ENCODE measurements at regions not wholly inside any gene's neighbourhood (a gene's known extent, or its start where the extent isn't known, plus 50 kb on each side); places are given as distances from the start of the nearest gene placed in this dataset.

GRCh38 chr11:96960476-96960875 is 570.7 kb downstream of the JRKL start:
- intact Hi-C loops (cut with DNase I; ENCODE audit: low total_unique reads), result no loop called here
- no peaks in the 10 kb centered on the region for H3K9me3 ChIP-seq
- H3K36me3 ChIP-seq, result no peaks in the 10 kb centered on the region
- no peaks in the 10 kb centered on the region for H3K4me1 ChIP-seq
- no peak overlapping the region for H3K4me3 ChIP-seq
- no peaks in the 10 kb centered on the region for H3K27me3 ChIP-seq
- no peak overlapping the region for H3K27ac ChIP-seq
- TF ChIP-seq CTCF (IDR thresholded peaks at IDR 0.05), result no peak
- no peak for DNase-seq

GRCh38 chr11:96960926-96961325 is 571.1 kb downstream of the JRKL start:
- Histone ChIP-seq H3K4me1 (no peaks in the 10 kb centered on the region), H3K27me3 (no peaks in the 10 kb centered on the region), H3K27ac (no peak overlapping the region), H3K9me3 (no peaks in the 10 kb centered on the region), H3K4me3 (no peak overlapping the region), H3K36me3 (no peaks in the 10 kb centered on the region)
- intact Hi-C loops (cut with DNase I; ENCODE audit: low total_unique reads), result no loop called here
- no peak for TF ChIP-seq CTCF (IDR thresholded peaks at IDR 0.05)
- DNase-seq, result no peak

GRCh38 chr11:96961931-96962330 is 572.1 kb downstream of the JRKL start:
- H3K36me3 ChIP-seq, result no peaks in the 10 kb centered on the region
- no peak overlapping the region for H3K4me3 ChIP-seq
- no peaks in the 10 kb centered on the region for H3K9me3 ChIP-seq
- H3K4me1 ChIP-seq, result no peaks in the 10 kb centered on the region
- DNase-seq, result no peak
- no peak overlapping the region for H3K27ac ChIP-seq
- no peaks in the 10 kb centered on the region for H3K27me3 ChIP-seq
- no peak for TF ChIP-seq CTCF (IDR thresholded peaks at IDR 0.05)
- intact Hi-C loops (cut with DNase I; ENCODE audit: low total_unique reads), result no loop called here

- intact Hi-C loops (cut with DNase I; ENCODE audit: low total_unique reads), result no loop called here
- Histone ChIP-seq H3K27ac (no peak overlapping the region), H3K27me3 (no peaks in the 10 kb centered on the region), H3K4me1 (no peaks in the 10 kb centered on the region), H3K9me3 (no peaks in the 10 kb centered on the region), H3K36me3 (no peaks in the 10 kb centered on the region), H3K4me3 (no peak overlapping the region)
- DNase-seq, result no peak
- no peak for TF ChIP-seq CTCF (IDR thresholded peaks at IDR 0.05)
Observed at GRCh38 chr11:96963375-96963774, 573.6 kb downstream of the JRKL start.

GRCh38 chr11:96964661-96965060 is 574.8 kb downstream of the JRKL start:
- intact Hi-C loops (cut with DNase I; ENCODE audit: low total_unique reads), result no loop called here
- no peak for TF ChIP-seq CTCF (IDR thresholded peaks at IDR 0.05)
- H3K4me1 ChIP-seq, result no peaks in the 10 kb centered on the region
- H3K36me3 ChIP-seq, result no peaks in the 10 kb centered on the region
- no peaks in the 10 kb centered on the region for H3K27me3 ChIP-seq
- H3K27ac ChIP-seq, result no peak overlapping the region
- no peak overlapping the region for H3K4me3 ChIP-seq
- DNase-seq, result no peak
- no peaks in the 10 kb centered on the region for H3K9me3 ChIP-seq

- no peaks in the 10 kb centered on the region for H3K27me3 ChIP-seq
- DNase-seq, result no peak
- H3K9me3 ChIP-seq, result no peaks in the 10 kb centered on the region
- H3K4me3 ChIP-seq, result no peak overlapping the region
- TF ChIP-seq CTCF (IDR thresholded peaks at IDR 0.05), result no peak
- intact Hi-C loops (cut with DNase I; ENCODE audit: low total_unique reads), result no loop called here
- no peaks in the 10 kb centered on the region for H3K36me3 ChIP-seq
- no peaks in the 10 kb centered on the region for H3K4me1 ChIP-seq
- H3K27ac ChIP-seq, result no peak overlapping the region
Observed at GRCh38 chr11:96967616-96968015, 577.8 kb downstream of the JRKL start.

All from tibial artery (tissue), 4 donors.